Brain microvascular endothelial cell (primary cell): ENCODE measurements at regions not wholly inside any gene's neighbourhood (a gene's known extent, or its start where the extent isn't known, plus 50 kb on each side); places are given as distances from the start of the nearest gene placed in this dataset.

Experiments used
- DNase-seq: peaks from one replicate; pipeline ENCODE4 v3.0.0-alpha.2; 2020
- H3K27ac ChIP-seq: fragments of 250-450 bp; sonication (Bioruptor Pico); 2 replicates; pipeline ENCODE4 v1.5.1; 2020; ENCODE audit warnings: mild to moderate bottlenecking, moderate library complexity
- H3K27me3 ChIP-seq: fragments of 250-450 bp; sonication (Bioruptor Pico); replicated peaks from 2 replicates; pipeline ENCODE4 v1.5.1; 2020; ENCODE audit warnings: mild to moderate bottlenecking
- H3K36me3 ChIP-seq: fragments of 250-450 bp; sonication (Bioruptor Pico); replicated peaks from 2 replicates; pipeline ENCODE4 v1.5.1; 2020; ENCODE audit warnings: mild to moderate bottlenecking
- H3K4me3 ChIP-seq: 2 replicates; pipeline ENCODE4 v1.5.1; 2011; ENCODE audit warnings: low read depth, mild to moderate bottlenecking, control low read depth, low read length, moderate library complexity
- CTCF ChIP-seq: IDR thresholded peaks from 2 replicates; pipeline ENCODE4 v1.5.1; 2011; ENCODE audit warnings: low read depth, mild to moderate bottlenecking, moderate library complexity, low read length, control low read depth, inconsistent platforms; ENCODE audit errors: missing control alignments
- in situ Hi-C: cut with HindIII; loops from 2 replicates; pipeline ENCODE4 v1.10.0; 2017; ENCODE audit warnings: low sequenced_read_pairs, low pct_ligation_motif_present

- Histone ChIP-seq H3K4me3 (no peak overlapping the region), H3K36me3 (no peaks in the 10 kb centered on the region), H3K27ac (no peak overlapping the region), H3K27me3 (no peaks in the 10 kb centered on the region)
- DNase-seq = no peak
- in situ Hi-C loops = no loop called here
- no peak for TF ChIP-seq CTCF
These were observed 327.1 kb upstream of the MPDZ start for GRCh38 chr9:13606586-13606985.

- no peak for DNase-seq
- no peak overlapping the region for H3K27ac ChIP-seq
- no peak for TF ChIP-seq CTCF
- no peaks in the 10 kb centered on the region for H3K27me3 ChIP-seq
- no peaks in the 10 kb centered on the region for H3K36me3 ChIP-seq
- in situ Hi-C loops = no loop called here
- H3K4me3 ChIP-seq = no peak overlapping the region
These were observed 324.4 kb upstream of the MPDZ start for GRCh38 chr9:13603921-13604320.

GRCh38 chr9:13598738-13599137, 319.2 kb upstream of the MPDZ start:
- H3K36me3 ChIP-seq = no peaks in the 10 kb centered on the region
- no peak overlapping the region for H3K4me3 ChIP-seq
- in situ Hi-C loops = no loop called here
- no peak overlapping the region for H3K27ac ChIP-seq
- TF ChIP-seq CTCF = no peak
- DNase-seq = peak; percentile 29
- no peaks in the 10 kb centered on the region for H3K27me3 ChIP-seq

- no peak for TF ChIP-seq CTCF
- Histone ChIP-seq H3K4me3 (no peak overlapping the region), H3K27ac (no peak overlapping the region), H3K27me3 (no peaks in the 10 kb centered on the region), H3K36me3 (no peaks in the 10 kb centered on the region)
- no peak for DNase-seq
- in situ Hi-C loops = no loop called here
These were observed 317.9 kb upstream of the MPDZ start for GRCh38 chr9:13597427-13597826.

- in situ Hi-C loops = no loop called here
- Histone ChIP-seq H3K27ac (no peak overlapping the region), H3K4me3 (no peak overlapping the region), H3K27me3 (no peaks in the 10 kb centered on the region), H3K36me3 (no peaks in the 10 kb centered on the region)
- TF ChIP-seq CTCF = no peak
- DNase-seq = no peak
These were observed 317.5 kb upstream of the MPDZ start for GRCh38 chr9:13597004-13597403.

- in situ Hi-C loops = no loop called here
- H3K27ac ChIP-seq = no peak overlapping the region
- no peak for TF ChIP-seq CTCF
- H3K36me3 ChIP-seq = no peaks in the 10 kb centered on the region
- no peaks in the 10 kb centered on the region for H3K27me3 ChIP-seq
- no peak overlapping the region for H3K4me3 ChIP-seq
- DNase-seq = no peak
These were observed 317.0 kb upstream of the MPDZ start for GRCh38 chr9:13596383-13596970.
